ENCODE measurements at regions not wholly inside any gene's neighbourhood (a gene's known extent, or its start where the extent isn't known, plus 50 kb on each side); places are given as distances from the start of the nearest gene placed in this dataset.

GRCh38 chr12:114480337-114481199, 74.6 kb upstream of the TBX5 start:
- CTCF ChIA-PET = interaction anchor here in 1 of 2 donors (0.6 to 0.7 kb wide), 2 partner anchors 16 to 1735 kb away, joined by 3 read pairs; no protein-coding TSS in a partner anchor

GRCh38 chr12:114479831-114480230, 73.9 kb upstream of the TBX5 start:
- ChIA-PET POLR2A (no interaction called here), CTCF (interaction anchor here in 1 of 2 donors (0.6 to 0.7 kb wide), 2 partner anchors 17 to 1735 kb away, joined by 3 read pairs; no protein-coding TSS in a partner anchor)
- no peak for ATAC-seq (replicated peaks in 1 of 4)
- Histone ChIP-seq H3K4me3 (ENCODE audit: control insufficient read depth in 1 of 2, extremely low read depth in 1 of 2, low read length in 1 of 2) (peak overlapping the region in 1 of 2 donors; percentile 38), H3K9me3 (no peaks in the 10 kb centered on the region), H3K27ac (ENCODE audit: low read length) (no peak overlapping the region), H3K27me3 (replicated peaks in 1 of 2; ENCODE audit: control insufficient read depth in 2 of 2, extremely low read depth in 1 of 2, insufficient read depth in 2 of 2, low read length in 1 of 2) (peaks cover 34 to 40% of the 10 kb centered on the region in 2 experiments), H3K4me1 (ENCODE audit: control insufficient read depth in 1 of 2, extremely low read depth in 1 of 2, insufficient read depth in 2 of 2, low read length in 2 of 2) (peaks cover 0 to 13% of the 10 kb centered on the region in 2 experiments), H3K36me3 (ENCODE audit: control insufficient read depth in 2 of 2, extremely low read depth in 1 of 2, insufficient read depth in 1 of 2, low read length in 1 of 2) (no peaks in the 10 kb centered on the region)
- H3K36me3 Mint-ChIP-seq = no peaks in the 10 kb centered on the region
- H3K4me3 Mint-ChIP-seq = peak overlapping the region; percentile 32 to 58 (median 55)
- H3K27ac Mint-ChIP-seq = no peak overlapping the region
- H3K9me3 Mint-ChIP-seq = peaks cover 0 to 2% (median 0%) of the 10 kb centered on the region in 3 donors
- H3K4me1 Mint-ChIP-seq = peaks cover 13 to 17% (median 16%) of the 10 kb centered on the region in 3 donors
- DNase-seq = no peak
- WGBS (ENCODE audit: insufficient coverage) = 12% methylated on average over 22 of the region's 22 CpGs
- H3K27me3 Mint-ChIP-seq = peaks cover 59 to 62% of the 10 kb centered on the region in 2 donors

More at GRCh38 chr12:114480337-114481199, 74.6 kb upstream of the TBX5 start:
- Histone ChIP-seq H3K9me3 (no peaks in the 10 kb centered on the region), H3K4me3 (ENCODE audit: control insufficient read depth in 1 of 2, extremely low read depth in 1 of 2, low read length in 1 of 2) (peak overlapping the region in 1 of 2 donors; percentile 38), H3K36me3 (ENCODE audit: control insufficient read depth in 2 of 2, extremely low read depth in 1 of 2, insufficient read depth in 1 of 2, low read length in 1 of 2) (no peaks in the 10 kb centered on the region), H3K27ac (ENCODE audit: low read length) (no peak overlapping the region), H3K4me1 (ENCODE audit: control insufficient read depth in 1 of 2, extremely low read depth in 1 of 2, insufficient read depth in 2 of 2, low read length in 2 of 2) (peaks cover 0 to 13% of the 10 kb centered on the region in 2 experiments), H3K27me3 (replicated peaks in 1 of 2; ENCODE audit: control insufficient read depth in 2 of 2, extremely low read depth in 1 of 2, insufficient read depth in 2 of 2, low read length in 1 of 2) (peaks cover 30 to 40% of the 10 kb centered on the region in 2 experiments)
- 5% methylated on average over 21 of the region's 34 CpGs for WGBS (ENCODE audit: insufficient coverage)
- Mint-ChIP-seq H3K27me3 (peaks cover 52 to 59% of the 10 kb centered on the region in 2 donors), H3K4me3 (peak overlapping the region in 2 of 3 donors; percentile 55 to 58), H3K9me3 (peaks cover 0 to 2% (median 0%) of the 10 kb centered on the region in 3 donors), H3K4me1 (peaks cover 13 to 17% (median 16%) of the 10 kb centered on the region in 3 donors), H3K36me3 (no peaks in the 10 kb centered on the region), H3K27ac (no peak overlapping the region)
- ATAC-seq (replicated peaks in 1 of 4) (no peak), DNase-seq (no peak)
- POLR2A ChIA-PET = no interaction called here

- ChIA-PET POLR2A (no interaction called here), CTCF (no interaction called here)
- DNase-seq = no peak
- Mint-ChIP-seq H3K27me3 (peaks cover 61 to 62% of the 10 kb centered on the region in 2 donors), H3K36me3 (no peaks in the 10 kb centered on the region), H3K9me3 (peaks cover 0 to 2% (median 0%) of the 10 kb centered on the region in 3 donors), H3K4me3 (peak overlapping the region in 1 of 3 donors; percentile 58), H3K27ac (no peak overlapping the region), H3K4me1 (peaks cover 13 to 17% (median 16%) of the 10 kb centered on the region in 3 donors)
- no peak for ATAC-seq (replicated peaks in 1 of 4)
- Histone ChIP-seq H3K4me3 (ENCODE audit: control insufficient read depth in 1 of 2, extremely low read depth in 1 of 2, low read length in 1 of 2) (no peak overlapping the region), H3K9me3 (no peaks in the 10 kb centered on the region), H3K27me3 (replicated peaks in 1 of 2; ENCODE audit: control insufficient read depth in 2 of 2, extremely low read depth in 1 of 2, insufficient read depth in 2 of 2, low read length in 1 of 2) (peaks cover 34 to 40% of the 10 kb centered on the region in 2 experiments), H3K36me3 (ENCODE audit: control insufficient read depth in 2 of 2, extremely low read depth in 1 of 2, insufficient read depth in 1 of 2, low read length in 1 of 2) (no peaks in the 10 kb centered on the region), H3K4me1 (ENCODE audit: control insufficient read depth in 1 of 2, extremely low read depth in 1 of 2, insufficient read depth in 2 of 2, low read length in 2 of 2) (peaks cover 0 to 13% of the 10 kb centered on the region in 2 experiments), H3K27ac (ENCODE audit: low read length) (no peak overlapping the region)
- no CpG with 5 or more reads among the region's 5 CpGs for WGBS (ENCODE audit: insufficient coverage)
Observed at GRCh38 chr12:114478865-114479264, 72.9 kb upstream of the TBX5 start.

GRCh38 chr12:114477989-114478395, 72.0 kb upstream of the TBX5 start:
- no peaks in the 10 kb centered on the region for H3K36me3 ChIP-seq (ENCODE audit: control insufficient read depth in 2 of 2, extremely low read depth in 1 of 2, insufficient read depth in 1 of 2, low read length in 1 of 2)
- peaks cover 13 to 17% (median 16%) of the 10 kb centered on the region in 3 donors for H3K4me1 Mint-ChIP-seq
- WGBS (ENCODE audit: insufficient coverage) = 10% methylated on average over 4 of the region's 5 CpGs
- POLR2A ChIA-PET = no interaction called here
- H3K4me3 Mint-ChIP-seq = no peak overlapping the region
- peaks cover 0 to 2% (median 0%) of the 10 kb centered on the region in 3 donors for H3K9me3 Mint-ChIP-seq
- no peak overlapping the region for H3K4me3 ChIP-seq (ENCODE audit: control insufficient read depth in 1 of 2, extremely low read depth in 1 of 2, low read length in 1 of 2)
- H3K9me3 ChIP-seq = no peaks in the 10 kb centered on the region
- H3K27ac Mint-ChIP-seq = no peak overlapping the region
- ATAC-seq (replicated peaks in 1 of 4) (no peak), DNase-seq (no peak)
- H3K4me1 ChIP-seq (ENCODE audit: control insufficient read depth in 1 of 2, extremely low read depth in 1 of 2, insufficient read depth in 2 of 2, low read length in 2 of 2) = peaks cover 0 to 13% of the 10 kb centered on the region in 2 experiments
- no peaks in the 10 kb centered on the region for H3K36me3 Mint-ChIP-seq
- peaks cover 34 to 40% of the 10 kb centered on the region in 2 experiments for H3K27me3 ChIP-seq (replicated peaks in 1 of 2; ENCODE audit: control insufficient read depth in 2 of 2, extremely low read depth in 1 of 2, insufficient read depth in 2 of 2, low read length in 1 of 2)
- H3K27me3 Mint-ChIP-seq = peaks cover 54 to 55% of the 10 kb centered on the region in 2 donors
- H3K27ac ChIP-seq (ENCODE audit: low read length) = no peak overlapping the region
- CTCF ChIA-PET = no interaction called here

DNA sequence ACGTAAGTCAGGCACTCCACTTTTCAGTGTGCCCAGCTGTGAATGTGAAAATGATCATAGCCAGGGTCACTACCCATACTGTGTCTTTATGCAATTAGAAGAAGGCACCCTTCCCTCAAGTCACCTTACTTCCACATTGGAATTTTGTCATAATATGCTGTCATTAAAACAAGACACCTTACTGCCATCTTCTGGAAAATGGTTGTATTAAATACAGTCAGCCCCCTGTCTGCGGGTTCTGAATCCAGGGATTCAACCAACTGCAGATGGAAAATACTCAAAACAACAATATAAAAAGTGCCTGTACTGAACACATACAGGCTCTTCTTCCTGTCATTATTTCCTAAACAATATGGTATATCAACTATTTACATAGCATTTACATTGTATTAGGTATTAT, 70.2 kb upstream of the TBX5 start:
- H3K4me3 Mint-ChIP-seq = no peak overlapping the region
- Histone ChIP-seq H3K27me3 (replicated peaks in 1 of 2; ENCODE audit: control insufficient read depth in 2 of 2, extremely low read depth in 1 of 2, insufficient read depth in 2 of 2, low read length in 1 of 2) (peaks cover 25 to 28% of the 10 kb centered on the region in 2 experiments), H3K9me3 (no peaks in the 10 kb centered on the region), H3K36me3 (ENCODE audit: control insufficient read depth in 2 of 2, extremely low read depth in 1 of 2, insufficient read depth in 1 of 2, low read length in 1 of 2) (no peaks in the 10 kb centered on the region), H3K4me1 (ENCODE audit: control insufficient read depth in 1 of 2, extremely low read depth in 1 of 2, insufficient read depth in 2 of 2, low read length in 2 of 2) (peaks cover 0 to 13% of the 10 kb centered on the region in 2 experiments), H3K4me3 (ENCODE audit: control insufficient read depth in 1 of 2, extremely low read depth in 1 of 2, low read length in 1 of 2) (no peak overlapping the region), H3K27ac (ENCODE audit: low read length) (no peak overlapping the region)
- DNase-seq (no peak), ATAC-seq (replicated peaks in 1 of 4) (no peak)
- no peaks in the 10 kb centered on the region for H3K36me3 Mint-ChIP-seq
- no peaks in the 10 kb centered on the region for H3K9me3 Mint-ChIP-seq
- no peak overlapping the region for H3K27ac Mint-ChIP-seq
- WGBS (ENCODE audit: insufficient coverage) = 40% methylated on average over 2 of the region's 2 CpGs
- ChIA-PET CTCF (no interaction called here), POLR2A (no interaction called here)
- peaks cover 12 to 13% (median 12%) of the 10 kb centered on the region in 3 donors for H3K4me1 Mint-ChIP-seq
- H3K27me3 Mint-ChIP-seq = peaks cover 38 to 42% of the 10 kb centered on the region in 2 donors

DNA sequence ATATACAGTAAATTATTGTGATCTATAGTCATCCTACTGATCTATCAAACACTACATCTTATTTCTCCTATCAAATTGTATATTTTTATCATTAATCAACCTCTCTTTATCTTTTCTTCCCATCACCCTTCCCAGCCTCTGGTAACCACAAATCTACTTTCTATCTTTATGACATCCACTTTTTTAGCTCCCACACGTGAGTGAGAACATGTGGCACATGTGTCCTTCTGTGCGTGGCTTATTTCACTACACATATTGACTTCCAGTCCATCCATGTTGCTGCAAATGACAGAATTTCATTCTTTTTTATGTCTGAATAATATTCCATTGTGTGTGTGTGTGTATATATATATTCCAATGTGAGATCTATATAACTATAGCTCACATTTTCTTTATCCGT, 67.8 kb upstream of the TBX5 start:
- WGBS (ENCODE audit: insufficient coverage) = 50% methylated on average over 1 of the region's 3 CpGs
- ATAC-seq (replicated peaks in 1 of 4) = no peak
- no peak overlapping the region for H3K4me3 ChIP-seq (ENCODE audit: control insufficient read depth in 1 of 2, extremely low read depth in 1 of 2, low read length in 1 of 2)
- no peaks in the 10 kb centered on the region for H3K4me1 ChIP-seq (ENCODE audit: control insufficient read depth in 1 of 2, extremely low read depth in 1 of 2, insufficient read depth in 2 of 2, low read length in 2 of 2)
- Mint-ChIP-seq H3K4me3 (no peak overlapping the region), H3K9me3 (no peaks in the 10 kb centered on the region), H3K36me3 (no peaks in the 10 kb centered on the region), H3K27me3 (peaks cover 16 to 25% of the 10 kb centered on the region in 2 donors), H3K27ac (no peak overlapping the region), H3K4me1 (no peaks in the 10 kb centered on the region)
- no peaks in the 10 kb centered on the region for H3K9me3 ChIP-seq
- no peak overlapping the region for H3K27ac ChIP-seq (ENCODE audit: low read length)
- peaks cover 5 to 16% of the 10 kb centered on the region in 2 experiments for H3K27me3 ChIP-seq (replicated peaks in 1 of 2; ENCODE audit: control insufficient read depth in 2 of 2, extremely low read depth in 1 of 2, insufficient read depth in 2 of 2, low read length in 1 of 2)
- H3K36me3 ChIP-seq (ENCODE audit: control insufficient read depth in 2 of 2, extremely low read depth in 1 of 2, insufficient read depth in 1 of 2, low read length in 1 of 2) = no peaks in the 10 kb centered on the region
- CTCF ChIA-PET = no interaction called here
- DNase-seq = no peak
- POLR2A ChIA-PET = interaction anchor here in 1 of 2 donors (0.7 kb wide), 1 partner anchor 91 kb away, joined by 3 read pairs; no protein-coding TSS in a partner anchor
